Liver (tissue), 3 donors: ENCODE measurements at regions not wholly inside any gene's neighbourhood (a gene's known extent, or its start where the extent isn't known, plus 50 kb on each side); places are given as distances from the start of the nearest gene placed in this dataset.

Experiments
- EGR1 ChIP-seq, 2 donors: IDR thresholded peaks; 2 replicates each; pipeline ENCODE4 v1.6.1; 2016 to 2018; ENCODE audit warnings: antibody characterized with exemption in 2 of 2, low read depth in 2 of 2
- FOXA1 ChIP-seq: IDR thresholded peaks from 2 replicates; pipeline ENCODE4 v1.6.1; 2016; ENCODE audit warnings: antibody characterized with exemption
- GABPA ChIP-seq, 2 donors: IDR thresholded peaks in 1 of 2; conservative IDR thresholded peaks in 1 of 2; 2 replicates each; pipeline ENCODE4 v1.6.1; 2016; ENCODE audit warnings: antibody characterized with exemption in 2 of 2, mild to moderate bottlenecking in 1 of 2, moderate library complexity in 1 of 2
- HNF4A ChIP-seq, 2 donors: conservative IDR thresholded peaks; 2 replicates each; pipeline ENCODE4 v1.6.1; 2016; ENCODE audit warnings: antibody characterized with exemption in 2 of 2, mild to moderate bottlenecking in 2 of 2
- JUND ChIP-seq, 2 donors: IDR thresholded peaks; 2 replicates each; pipeline ENCODE4 v1.6.1; 2016; ENCODE audit warnings: antibody characterized with exemption in 2 of 2
- NR2F2 ChIP-seq: IDR thresholded peaks from 2 replicates; pipeline ENCODE4 v1.6.1; 2016; ENCODE audit warnings: antibody characterized with exemption
- YY1 ChIP-seq: IDR thresholded peaks from 2 replicates; pipeline ENCODE4 v1.6.1; 2016; ENCODE audit warnings: antibody characterized with exemption, mild to moderate bottlenecking
- TF ChIP-seq, protein P1 (sequence below): fragments of 150-350 bp; IDR thresholded peaks from 2 replicates; pipeline ENCODE4 v1.5.1; 2017; ENCODE audit warnings: improper control_type of control experiment, low read depth, low read length; ENCODE audit not compliant: missing input control
- TF ChIP-seq, protein P2 (sequence below): IDR thresholded peaks from 2 replicates; pipeline ENCODE4 v1.6.1; 2016; ENCODE audit warnings: antibody characterized with exemption
- TF ChIP-seq, protein P3 (sequence below): IDR thresholded peaks from 2 replicates; pipeline ENCODE4 v1.6.1; 2016; ENCODE audit warnings: antibody characterized with exemption
- TF ChIP-seq, protein P4 (sequence below): IDR thresholded peaks from 2 replicates; pipeline ENCODE4 v1.6.1; 2016; ENCODE audit warnings: antibody characterized with exemption, mild to moderate bottlenecking
- donor health status: healthy.
- donor health status: healthy.

DNA sequence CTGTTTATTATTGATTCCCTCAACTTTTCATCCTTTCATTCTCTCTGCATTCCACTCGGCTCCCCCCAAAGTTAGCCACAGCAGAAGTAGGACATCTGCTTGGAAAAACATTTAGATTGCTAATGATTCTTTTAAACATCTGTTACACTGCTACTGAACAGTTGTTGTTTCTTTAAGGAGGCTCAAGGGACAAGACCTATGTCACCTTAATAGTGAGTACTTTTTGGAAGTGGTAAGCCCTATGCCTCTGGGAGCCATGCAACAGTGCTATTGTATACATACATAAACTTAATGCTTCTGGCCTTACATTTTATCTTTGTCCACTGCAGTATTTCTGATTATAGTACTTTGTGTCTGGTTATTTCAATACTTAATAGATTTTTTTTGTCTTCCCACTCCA is 628.2 kb upstream of the FOXG1 start:
- TF ChIP-seq HNF4A (conservative IDR thresholded peaks at IDR 0.05) (no peak), YY1 (no peak), GABPA (IDR thresholded peaks at IDR 0.05 in 1 of 2, conservative IDR thresholded peaks at IDR 0.05 in 1 of 2) (no peak), FOXA1 (no peak), EGR1 (IDR thresholded peaks at IDR 0.05; ENCODE audit: low read depth in 2 of 2) (no peak), NR2F2 (no peak), JUND (IDR thresholded peaks at IDR 0.05) (no peak)
- TF ChIP-seq, protein P1, sequence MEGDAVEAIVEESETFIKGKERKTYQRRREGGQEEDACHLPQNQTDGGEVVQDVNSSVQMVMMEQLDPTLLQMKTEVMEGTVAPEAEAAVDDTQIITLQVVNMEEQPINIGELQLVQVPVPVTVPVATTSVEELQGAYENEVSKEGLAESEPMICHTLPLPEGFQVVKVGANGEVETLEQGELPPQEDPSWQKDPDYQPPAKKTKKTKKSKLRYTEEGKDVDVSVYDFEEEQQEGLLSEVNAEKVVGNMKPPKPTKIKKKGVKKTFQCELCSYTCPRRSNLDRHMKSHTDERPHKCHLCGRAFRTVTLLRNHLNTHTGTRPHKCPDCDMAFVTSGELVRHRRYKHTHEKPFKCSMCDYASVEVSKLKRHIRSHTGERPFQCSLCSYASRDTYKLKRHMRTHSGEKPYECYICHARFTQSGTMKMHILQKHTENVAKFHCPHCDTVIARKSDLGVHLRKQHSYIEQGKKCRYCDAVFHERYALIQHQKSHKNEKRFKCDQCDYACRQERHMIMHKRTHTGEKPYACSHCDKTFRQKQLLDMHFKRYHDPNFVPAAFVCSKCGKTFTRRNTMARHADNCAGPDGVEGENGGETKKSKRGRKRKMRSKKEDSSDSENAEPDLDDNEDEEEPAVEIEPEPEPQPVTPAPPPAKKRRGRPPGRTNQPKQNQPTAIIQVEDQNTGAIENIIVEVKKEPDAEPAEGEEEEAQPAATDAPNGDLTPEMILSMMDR, result no peak
- TF ChIP-seq, protein P2, sequence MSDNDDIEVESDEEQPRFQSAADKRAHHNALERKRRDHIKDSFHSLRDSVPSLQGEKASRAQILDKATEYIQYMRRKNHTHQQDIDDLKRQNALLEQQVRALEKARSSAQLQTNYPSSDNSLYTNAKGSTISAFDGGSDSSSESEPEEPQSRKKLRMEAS, result no peak
- TF ChIP-seq, protein P3, sequence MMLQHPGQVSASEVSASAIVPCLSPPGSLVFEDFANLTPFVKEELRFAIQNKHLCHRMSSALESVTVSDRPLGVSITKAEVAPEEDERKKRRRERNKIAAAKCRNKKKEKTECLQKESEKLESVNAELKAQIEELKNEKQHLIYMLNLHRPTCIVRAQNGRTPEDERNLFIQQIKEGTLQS, result no peak
- TF ChIP-seq, protein P4, sequence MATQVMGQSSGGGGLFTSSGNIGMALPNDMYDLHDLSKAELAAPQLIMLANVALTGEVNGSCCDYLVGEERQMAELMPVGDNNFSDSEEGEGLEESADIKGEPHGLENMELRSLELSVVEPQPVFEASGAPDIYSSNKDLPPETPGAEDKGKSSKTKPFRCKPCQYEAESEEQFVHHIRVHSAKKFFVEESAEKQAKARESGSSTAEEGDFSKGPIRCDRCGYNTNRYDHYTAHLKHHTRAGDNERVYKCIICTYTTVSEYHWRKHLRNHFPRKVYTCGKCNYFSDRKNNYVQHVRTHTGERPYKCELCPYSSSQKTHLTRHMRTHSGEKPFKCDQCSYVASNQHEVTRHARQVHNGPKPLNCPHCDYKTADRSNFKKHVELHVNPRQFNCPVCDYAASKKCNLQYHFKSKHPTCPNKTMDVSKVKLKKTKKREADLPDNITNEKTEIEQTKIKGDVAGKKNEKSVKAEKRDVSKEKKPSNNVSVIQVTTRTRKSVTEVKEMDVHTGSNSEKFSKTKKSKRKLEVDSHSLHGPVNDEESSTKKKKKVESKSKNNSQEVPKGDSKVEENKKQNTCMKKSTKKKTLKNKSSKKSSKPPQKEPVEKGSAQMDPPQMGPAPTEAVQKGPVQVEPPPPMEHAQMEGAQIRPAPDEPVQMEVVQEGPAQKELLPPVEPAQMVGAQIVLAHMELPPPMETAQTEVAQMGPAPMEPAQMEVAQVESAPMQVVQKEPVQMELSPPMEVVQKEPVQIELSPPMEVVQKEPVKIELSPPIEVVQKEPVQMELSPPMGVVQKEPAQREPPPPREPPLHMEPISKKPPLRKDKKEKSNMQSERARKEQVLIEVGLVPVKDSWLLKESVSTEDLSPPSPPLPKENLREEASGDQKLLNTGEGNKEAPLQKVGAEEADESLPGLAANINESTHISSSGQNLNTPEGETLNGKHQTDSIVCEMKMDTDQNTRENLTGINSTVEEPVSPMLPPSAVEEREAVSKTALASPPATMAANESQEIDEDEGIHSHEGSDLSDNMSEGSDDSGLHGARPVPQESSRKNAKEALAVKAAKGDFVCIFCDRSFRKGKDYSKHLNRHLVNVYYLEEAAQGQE, result no peak
